Uterus (tissue), 3 donors: ENCODE measurements at regions not wholly inside any gene's neighbourhood (a gene's known extent, or its start where the extent isn't known, plus 50 kb on each side); places are given as distances from the start of the nearest gene placed in this dataset.

ENCODE experiments used
- DNase-seq, 2 donors: peaks; one replicate each; pipeline ENCODE4 v3.0.0-alpha.2; 2019 to 2020
- H3K27ac ChIP-seq, 2 donors: fragments of 200-600 bp; sonication (generic); 1 replicate in 1 of 2; 2 replicates in 1 of 2; pipeline ENCODE4 v1.5.1; 2016 to 2018
- H3K27me3 ChIP-seq, 2 donors: fragments of 200-600 bp; sonication (generic); one replicate each; pipeline ENCODE4 v1.5.1; 2018 to 2019; ENCODE audit warnings: control low read depth in 1 of 2
- H3K36me3 ChIP-seq, 2 donors: fragments of 200-600 bp; sonication (generic); one replicate each; pipeline ENCODE4 v1.5.1; 2019; ENCODE audit warnings: control low read depth in 1 of 2
- H3K4me1 ChIP-seq, 2 donors: fragments of 200-600 bp; sonication (generic); one replicate each; pipeline ENCODE4 v1.5.1; 2018 to 2019; ENCODE audit warnings: control low read depth in 1 of 2
- H3K4me3 ChIP-seq, 2 donors: fragments of 200-600 bp; sonication (generic); 1 replicate in 1 of 2; 2 replicates in 1 of 2; pipeline ENCODE4 v1.5.1; 2018 to 2019; ENCODE audit warnings: mild to moderate bottlenecking in 1 of 2
- H3K9me3 ChIP-seq, 2 donors: fragments of 200-600 bp; sonication (generic); one replicate each; pipeline ENCODE4 v1.5.1; 2019; ENCODE audit warnings: control low read depth in 1 of 2
- CTCF ChIP-seq, 4 experiments: fragments of 200-600 bp in 2 of 4; fragments of 450-650 bp in 2 of 4; sonication (generic) in 2 of 4; IDR thresholded peaks; one replicate each; pipeline ENCODE4 v1.5.1; 2016 to 2019; ENCODE audit warnings: antibody characterized with exemption in 4 of 4, mild to moderate bottlenecking in 2 of 4, moderate library complexity in 1 of 4
- POLR2A ChIP-seq, 2 donors: fragments of 450-650 bp; IDR thresholded peaks; one replicate each; pipeline ENCODE4 v1.6.1; 2016; ENCODE audit warnings: antibody characterized with exemption in 2 of 2, mild to moderate bottlenecking in 1 of 2, moderate library complexity in 1 of 2
- intact Hi-C: fragments of 100-400 bp; cut with DNase I; formaldehyde crosslinking; loops from one replicate; pipeline ENCODE4 v1.15.1; 2023; ENCODE audit warnings: low total_unique reads
- donor health status: DM: yes; HTN: yes; CAD: no.

- no peak overlapping the region for H3K27ac ChIP-seq
- intact Hi-C loops: no loop called here
- H3K36me3 ChIP-seq: no peaks in the 10 kb centered on the region
- no peak for DNase-seq
- H3K9me3 ChIP-seq: no peaks in the 10 kb centered on the region
- TF ChIP-seq POLR2A (IDR thresholded peaks at IDR 0.05) (no peak), CTCF (IDR thresholded peaks at IDR 0.05) (no peak)
- no peak overlapping the region for H3K4me3 ChIP-seq
- H3K4me1 ChIP-seq: no peaks in the 10 kb centered on the region
- no peaks in the 10 kb centered on the region for H3K27me3 ChIP-seq
These were observed 378.0 kb upstream of the PDE4D start for GRCh38 chr5:60271517-60271916.

GRCh38 chr5:60267907-60268306, 374.4 kb upstream of the PDE4D start:
- no peak for DNase-seq
- Histone ChIP-seq H3K27ac (no peak overlapping the region), H3K36me3 (no peaks in the 10 kb centered on the region), H3K4me3 (no peak overlapping the region), H3K4me1 (no peaks in the 10 kb centered on the region), H3K27me3 (no peaks in the 10 kb centered on the region), H3K9me3 (no peaks in the 10 kb centered on the region)
- no peak for TF ChIP-seq CTCF (IDR thresholded peaks at IDR 0.05)
- no peak for TF ChIP-seq POLR2A (IDR thresholded peaks at IDR 0.05)
- intact Hi-C loops: no loop called here

- Histone ChIP-seq H3K27ac (no peak overlapping the region), H3K27me3 (no peaks in the 10 kb centered on the region), H3K4me3 (no peak overlapping the region), H3K36me3 (no peaks in the 10 kb centered on the region), H3K9me3 (no peaks in the 10 kb centered on the region), H3K4me1 (no peaks in the 10 kb centered on the region)
- intact Hi-C loops: no loop called here
- TF ChIP-seq POLR2A (IDR thresholded peaks at IDR 0.05): no peak
- no peak for TF ChIP-seq CTCF (IDR thresholded peaks at IDR 0.05)
- DNase-seq: no peak
These were observed 369.8 kb upstream of the PDE4D start for GRCh38 chr5:60263346-60263745.

GRCh38 chr5:60262576-60263295, 369.2 kb upstream of the PDE4D start:
- Histone ChIP-seq H3K4me1 (no peaks in the 10 kb centered on the region), H3K36me3 (no peaks in the 10 kb centered on the region), H3K27ac (no peak overlapping the region), H3K9me3 (no peaks in the 10 kb centered on the region), H3K4me3 (no peak overlapping the region), H3K27me3 (no peaks in the 10 kb centered on the region)
- intact Hi-C loops: no loop called here
- no peak for TF ChIP-seq CTCF (IDR thresholded peaks at IDR 0.05)
- no peak for TF ChIP-seq POLR2A (IDR thresholded peaks at IDR 0.05)
- no peak for DNase-seq

- H3K27me3 ChIP-seq: no peaks in the 10 kb centered on the region
- DNase-seq: no peak
These were observed 368.2 kb upstream of the PDE4D start for GRCh38 chr5:60261732-60262131.

More at GRCh38 chr5:60261732-60262131, 368.2 kb upstream of the PDE4D start:
- TF ChIP-seq CTCF (IDR thresholded peaks at IDR 0.05): no peak
- Histone ChIP-seq H3K4me3 (no peak overlapping the region), H3K4me1 (no peaks in the 10 kb centered on the region), H3K9me3 (no peaks in the 10 kb centered on the region), H3K27ac (no peak overlapping the region), H3K36me3 (no peaks in the 10 kb centered on the region)
- intact Hi-C loops: no loop called here
